Myocyte (in vitro differentiated cells): ENCODE measurements at regions not wholly inside any gene's neighbourhood (a gene's known extent, or its start where the extent isn't known, plus 50 kb on each side); places are given as distances from the start of the nearest gene placed in this dataset.
A peak's percentile ranks its signal among the peaks of the same experiment; 100 is the strongest.
"Not testable (repeated sequence)": the region's sequence is repeated elsewhere in the genome, so short reads cannot be mapped to it uniquely, and the experiment has no call there.

Experiments
- DNase-seq: peaks from one replicate; pipeline ENCODE4 v3.0.0-alpha.2; 2012; ENCODE audit warnings: low read depth

GRCh38 chr2:149763358-149763757, 175.8 kb upstream of the MMADHC start:
- DNase-seq: no peak

GRCh38 chr2:149761611-149762010, 174.0 kb upstream of the MMADHC start:
- no peak for DNase-seq

- DNase-seq: not testable (repeated sequence)
These were observed 171.8 kb upstream of the MMADHC start for GRCh38 chr2:149759382-149759781.

DNA sequence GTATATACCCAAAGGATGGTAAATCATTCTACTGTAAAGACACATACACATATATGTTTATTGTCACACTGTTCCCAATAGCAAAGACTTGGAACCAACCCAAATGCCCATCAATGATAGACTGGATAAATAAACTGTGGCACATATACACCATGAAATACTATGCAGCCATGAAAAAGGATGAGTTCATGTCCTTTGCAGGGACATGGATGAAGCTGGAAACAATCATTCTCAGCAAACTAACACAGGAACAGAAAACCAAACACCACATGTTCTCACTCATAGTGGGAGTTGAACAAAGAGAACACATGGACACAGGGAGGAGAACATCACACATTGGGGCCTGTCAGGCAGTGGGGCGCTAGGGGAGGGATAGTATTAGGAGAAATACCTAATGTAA, 167.1 kb upstream of the MMADHC start:
- DNase-seq: not testable (repeated sequence)

DNA sequence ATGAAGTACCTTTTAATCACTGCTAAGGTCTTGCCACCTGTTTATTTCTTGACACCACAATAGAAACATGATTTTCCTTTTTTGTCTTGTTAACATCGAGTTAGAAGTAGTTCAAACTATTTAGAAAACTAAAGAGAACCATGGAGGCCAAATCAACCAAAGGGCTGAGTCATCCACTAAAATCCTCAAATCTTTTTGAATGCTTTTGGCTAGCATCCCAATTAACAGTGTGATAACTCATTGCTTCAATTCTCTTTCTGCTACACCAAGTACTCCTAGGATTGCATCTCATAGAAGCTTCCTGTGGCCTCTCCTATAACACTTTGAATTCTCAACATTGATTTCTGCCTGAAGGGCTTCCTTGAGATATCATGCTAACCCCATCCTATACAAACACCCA, 159.9 kb upstream of the MMADHC start:
- no peak for DNase-seq

- no peak for DNase-seq
These were observed 158.0 kb upstream of the MMADHC start for GRCh38 chr2:149745396-149746230.

DNA sequence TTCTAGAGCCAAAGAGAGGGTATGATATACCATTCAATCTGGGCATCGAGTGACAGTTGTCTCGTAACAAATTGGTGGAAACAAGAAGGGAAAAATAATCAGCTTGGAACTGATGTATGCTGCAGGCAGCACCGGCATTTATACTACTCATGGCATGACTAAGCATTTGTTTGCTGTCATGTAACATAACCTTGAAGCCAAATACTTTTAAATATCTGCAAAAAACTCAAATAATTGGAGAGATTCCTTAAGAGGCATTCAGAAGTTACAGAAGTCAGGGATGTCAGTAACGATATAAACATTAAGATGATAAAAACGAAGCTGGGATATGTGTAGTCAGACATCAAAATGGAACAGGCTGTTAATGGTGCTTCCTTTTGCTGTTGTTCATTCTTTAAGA, 157.3 kb upstream of the MMADHC start:
- DNase-seq: no peak

- peak; percentile 58 for DNase-seq
These were observed 156.4 kb upstream of the MMADHC start for GRCh38 chr2:149743842-149744448.

DNA sequence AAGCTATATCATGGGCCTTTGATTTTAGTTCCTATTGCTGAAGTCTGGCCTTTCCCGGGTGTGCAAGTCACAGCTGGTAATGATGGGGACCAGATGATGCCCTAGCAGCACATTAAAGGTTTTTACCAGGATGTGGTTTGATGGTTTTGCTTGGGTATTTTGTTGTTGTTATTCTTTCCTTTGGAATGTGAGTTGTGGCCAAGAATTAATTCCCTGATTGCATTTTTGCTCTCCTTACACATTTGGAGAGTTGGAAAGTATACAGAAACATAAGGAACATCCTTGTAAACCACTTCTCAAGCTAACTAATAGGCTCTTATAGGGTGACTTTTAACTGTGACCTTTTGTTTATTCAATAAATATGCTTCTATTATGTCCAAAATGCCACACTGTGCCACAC, 154.1 kb upstream of the MMADHC start:
- DNase-seq: peak; percentile 82

GRCh38 chr2:149740490-149740889, 152.9 kb upstream of the MMADHC start:
- no peak for DNase-seq

GRCh38 chr2:149739883-149740265, 152.3 kb upstream of the MMADHC start:
- no peak for DNase-seq

GRCh38 chr2:149739171-149739882, 151.8 kb upstream of the MMADHC start:
- no peak for DNase-seq

DNA sequence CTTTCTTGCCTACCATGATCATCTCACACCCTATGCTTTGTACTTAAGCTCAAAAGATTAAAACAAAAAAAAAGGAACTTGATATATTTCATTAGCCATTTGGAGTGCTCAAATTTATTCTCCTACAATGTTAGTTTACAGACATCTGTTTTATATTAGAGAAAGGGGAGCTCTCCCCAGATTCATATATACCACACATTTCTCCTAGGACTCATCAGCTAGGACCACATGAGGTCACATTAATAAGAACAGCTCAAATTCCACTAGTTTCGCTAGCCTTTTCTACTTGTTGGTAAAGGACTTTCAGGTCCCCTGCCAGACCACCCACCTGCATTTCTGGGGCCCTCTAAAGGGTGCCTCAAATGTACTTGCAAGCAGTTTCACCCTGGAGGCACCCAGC, 151.2 kb upstream of the MMADHC start:
- no peak for DNase-seq

GRCh38 chr2:149737896-149738295, 150.3 kb upstream of the MMADHC start:
- DNase-seq: no peak

GRCh38 chr2:149735237-149735958, 147.8 kb upstream of the MMADHC start:
- no peak for DNase-seq

- peak; percentile 50 for DNase-seq
These were observed 146.5 kb upstream of the MMADHC start for GRCh38 chr2:149733936-149734685.

GRCh38 chr2:149732730-149733290, 145.2 kb upstream of the MMADHC start:
- DNase-seq: no peak

DNA sequence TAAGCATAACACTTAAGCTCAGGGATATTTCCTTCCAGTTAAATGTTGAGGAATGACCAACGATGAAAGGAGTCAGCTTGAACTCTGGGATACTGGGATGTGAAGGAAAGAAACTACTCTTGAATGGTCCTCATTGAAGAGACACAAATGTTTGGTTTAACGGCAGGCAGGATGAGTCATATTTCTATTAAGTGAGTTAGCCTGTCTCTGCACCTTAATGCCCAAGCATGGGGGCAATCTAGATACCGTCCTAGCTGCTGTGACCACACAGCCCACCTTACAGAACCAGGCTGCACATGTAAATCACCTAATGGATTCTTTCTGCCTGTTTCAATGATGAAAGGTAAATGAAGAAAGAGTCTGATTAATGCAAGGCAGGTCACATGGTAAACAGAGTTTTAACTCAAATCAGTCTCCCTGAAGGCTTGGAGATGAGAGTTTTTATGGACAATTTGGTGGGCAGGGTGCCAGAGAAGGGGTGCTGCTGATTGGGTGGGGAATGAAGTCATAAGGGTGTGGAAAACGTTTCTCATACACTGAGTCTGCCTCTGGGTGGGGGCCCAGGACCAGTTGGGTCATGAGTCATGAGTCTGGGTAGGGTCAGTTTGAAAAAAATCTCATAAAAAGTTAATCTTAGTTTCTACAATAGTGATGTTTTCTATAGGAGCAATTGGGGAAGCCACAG, 144.6 kb upstream of the MMADHC start:
- DNase-seq: no peak

- DNase-seq: no peak
These were observed 143.5 kb upstream of the MMADHC start for GRCh38 chr2:149731079-149731478.

- no peak for DNase-seq
These were observed 142.0 kb upstream of the MMADHC start for GRCh38 chr2:149729586-149729985.
